ENCODE measurements at regions not wholly inside any gene's neighbourhood (a gene's known extent, or its start where the extent isn't known, plus 50 kb on each side); places are given as distances from the start of the nearest gene placed in this dataset.

DNA sequence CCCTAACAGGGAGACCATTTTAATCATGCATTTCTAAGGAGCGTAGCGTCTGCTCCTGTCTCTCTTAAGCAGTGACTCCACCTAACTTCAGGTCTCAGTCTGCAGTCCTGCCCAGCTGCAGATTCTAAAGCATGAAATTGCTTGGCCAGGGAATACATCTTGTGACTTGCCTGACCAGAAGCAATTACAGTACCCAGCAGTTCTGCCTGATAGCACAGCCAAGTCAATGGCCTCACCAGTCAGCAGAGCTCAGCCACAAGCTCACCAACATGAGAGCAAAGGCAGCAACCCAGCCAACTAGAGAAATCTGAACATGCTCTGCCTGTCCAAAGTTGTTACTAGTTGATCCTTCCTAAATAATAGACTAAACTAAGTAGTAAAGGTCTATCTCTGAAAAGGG, 2011.9 kb upstream of the PCDH10 start:
- ChIA-PET CTCF (no interaction called here), POLR2A (no interaction called here)
- Histone ChIP-seq H3K79me2 (ENCODE audit: control insufficient read depth, insufficient read depth, low read length) (no peaks in the 10 kb centered on the region), H3K36me3 (replicated peaks in 1 of 2; ENCODE audit: control extremely low read depth in 1 of 2, control insufficient read depth in 1 of 2, extremely low read depth in 1 of 2, insufficient read depth in 2 of 2, low read length in 1 of 2) (no peaks in the 10 kb centered on the region), H3K27me3 (replicated peaks in 1 of 4; ENCODE audit: control extremely low read depth in 1 of 4, control insufficient read depth in 3 of 4, insufficient read depth in 4 of 4, low read length in 3 of 4) (no peaks in the 10 kb centered on the region), H4K20me1 (ENCODE audit: control insufficient read depth, insufficient read depth, low read length, poor library complexity, severe bottlenecking) (no peaks in the 10 kb centered on the region), H3K4me3 (ENCODE audit: control extremely low read depth in 1 of 5, extremely low read depth in 1 of 5, insufficient read depth in 1 of 5, low read depth in 2 of 5, low read length in 4 of 5) (no peak overlapping the region), H3K4me1 (ENCODE audit: control insufficient read depth in 2 of 2, insufficient read depth in 2 of 2, low read length in 2 of 2) (no peaks in the 10 kb centered on the region), H3K9ac (ENCODE audit: low read length) (no peak overlapping the region), H2AFZ (ENCODE audit: insufficient read depth, low read depth, low read length, poor library complexity, severe bottlenecking) (no peak overlapping the region), H3K4me2 (replicated peaks; ENCODE audit: low read depth, low read length, poor library complexity, severe bottlenecking) (no peak overlapping the region), H3K9me3 (ENCODE audit: control extremely low read depth in 1 of 3, control insufficient read depth in 2 of 3, insufficient read depth in 1 of 3, low read length in 2 of 3) (peaks cover 0 to 1% (median 0%) of the 10 kb centered on the region in 3 donors), H3K27ac (ENCODE audit: low read length in 2 of 2) (no peak overlapping the region)
- Mint-ChIP-seq H3K27ac (no peak overlapping the region), H3K4me3 (no peak overlapping the region), H3K4me1 (no peaks in the 10 kb centered on the region), H3K27me3 (no peaks in the 10 kb centered on the region), H3K9me3 (ENCODE audit: insufficient read depth) (no peaks in the 10 kb centered on the region)
- intact Hi-C loops (cut with micrococcal nuclease): no loop called here
- TF ChIP-seq, protein P1, sequence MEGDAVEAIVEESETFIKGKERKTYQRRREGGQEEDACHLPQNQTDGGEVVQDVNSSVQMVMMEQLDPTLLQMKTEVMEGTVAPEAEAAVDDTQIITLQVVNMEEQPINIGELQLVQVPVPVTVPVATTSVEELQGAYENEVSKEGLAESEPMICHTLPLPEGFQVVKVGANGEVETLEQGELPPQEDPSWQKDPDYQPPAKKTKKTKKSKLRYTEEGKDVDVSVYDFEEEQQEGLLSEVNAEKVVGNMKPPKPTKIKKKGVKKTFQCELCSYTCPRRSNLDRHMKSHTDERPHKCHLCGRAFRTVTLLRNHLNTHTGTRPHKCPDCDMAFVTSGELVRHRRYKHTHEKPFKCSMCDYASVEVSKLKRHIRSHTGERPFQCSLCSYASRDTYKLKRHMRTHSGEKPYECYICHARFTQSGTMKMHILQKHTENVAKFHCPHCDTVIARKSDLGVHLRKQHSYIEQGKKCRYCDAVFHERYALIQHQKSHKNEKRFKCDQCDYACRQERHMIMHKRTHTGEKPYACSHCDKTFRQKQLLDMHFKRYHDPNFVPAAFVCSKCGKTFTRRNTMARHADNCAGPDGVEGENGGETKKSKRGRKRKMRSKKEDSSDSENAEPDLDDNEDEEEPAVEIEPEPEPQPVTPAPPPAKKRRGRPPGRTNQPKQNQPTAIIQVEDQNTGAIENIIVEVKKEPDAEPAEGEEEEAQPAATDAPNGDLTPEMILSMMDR (IDR thresholded peaks at IDR 0.05): no peak
- TF ChIP-seq EZH2 (IDR thresholded peaks at IDR 0.05; ENCODE audit: borderline replicate concordance, insufficient read depth, low read depth, low read length, poor library complexity, severe bottlenecking): no peak
- no peak for ATAC-seq (ENCODE audit: low read depth)
- 95% methylated on average over 2 of the region's 2 CpGs for WGBS (ENCODE audit: insufficient coverage)
- no peak for DNase-seq

DNA sequence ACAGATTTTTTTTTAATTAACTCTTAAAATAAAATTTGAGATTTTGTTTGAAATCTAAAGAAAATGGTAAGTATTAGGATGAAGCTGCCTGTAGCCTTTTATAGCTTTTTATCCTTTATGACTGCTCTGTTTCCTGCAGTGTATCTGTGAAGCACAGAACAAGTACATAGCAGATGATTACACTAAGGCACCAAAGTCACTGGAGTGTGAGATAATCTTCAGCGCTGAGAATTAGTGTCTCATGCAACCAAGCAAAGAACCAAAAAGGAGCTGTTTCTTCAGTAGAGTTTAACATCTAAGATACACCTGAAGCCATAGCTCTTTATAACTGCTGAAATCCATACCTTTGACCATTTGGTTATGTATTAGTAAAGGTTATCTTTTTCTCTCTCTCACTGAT, 1989.8 kb upstream of the PCDH10 start:
- no peaks in the 10 kb centered on the region for H3K9me3 Mint-ChIP-seq (ENCODE audit: insufficient read depth)
- no peaks in the 10 kb centered on the region for H3K27me3 Mint-ChIP-seq
- H3K27ac Mint-ChIP-seq: no peak overlapping the region
- Histone ChIP-seq H4K20me1 (ENCODE audit: control insufficient read depth, insufficient read depth, low read length, poor library complexity, severe bottlenecking) (no peaks in the 10 kb centered on the region), H3K4me2 (replicated peaks; ENCODE audit: low read depth, low read length, poor library complexity, severe bottlenecking) (no peak overlapping the region), H3K27ac (ENCODE audit: low read length in 2 of 2) (no peak overlapping the region), H3K9ac (ENCODE audit: low read length) (no peak overlapping the region), H2AFZ (ENCODE audit: insufficient read depth, low read depth, low read length, poor library complexity, severe bottlenecking) (no peak overlapping the region), H3K36me3 (replicated peaks in 1 of 2; ENCODE audit: control extremely low read depth in 1 of 2, control insufficient read depth in 1 of 2, extremely low read depth in 1 of 2, insufficient read depth in 2 of 2, low read length in 1 of 2) (no peaks in the 10 kb centered on the region), H3K27me3 (replicated peaks in 1 of 4; ENCODE audit: control extremely low read depth in 1 of 4, control insufficient read depth in 3 of 4, insufficient read depth in 4 of 4, low read length in 3 of 4) (no peaks in the 10 kb centered on the region), H3K4me3 (ENCODE audit: control extremely low read depth in 1 of 5, extremely low read depth in 1 of 5, insufficient read depth in 1 of 5, low read depth in 2 of 5, low read length in 4 of 5) (no peak overlapping the region), H3K79me2 (ENCODE audit: control insufficient read depth, insufficient read depth, low read length) (no peaks in the 10 kb centered on the region), H3K4me1 (ENCODE audit: control insufficient read depth in 2 of 2, insufficient read depth in 2 of 2, low read length in 2 of 2) (no peaks in the 10 kb centered on the region), H3K9me3 (ENCODE audit: control extremely low read depth in 1 of 3, control insufficient read depth in 2 of 3, insufficient read depth in 1 of 3, low read length in 2 of 3) (no peaks in the 10 kb centered on the region)
- POLR2A ChIA-PET: no interaction called here
- H3K4me1 Mint-ChIP-seq: no peaks in the 10 kb centered on the region
- H3K4me3 Mint-ChIP-seq: no peak overlapping the region
- DNase-seq (no peak), ATAC-seq (ENCODE audit: low read depth) (no peak)
- TF ChIP-seq EZH2 (IDR thresholded peaks at IDR 0.05; ENCODE audit: borderline replicate concordance, insufficient read depth, low read depth, low read length, poor library complexity, severe bottlenecking): no peak
- TF ChIP-seq, protein P1 (IDR thresholded peaks at IDR 0.05): no peak
- WGBS (ENCODE audit: insufficient coverage): no CpG with 5 or more reads among the region's 1 CpG
- CTCF ChIA-PET: no interaction called here
- intact Hi-C loops (cut with micrococcal nuclease): no loop called here

All from B cell (primary cell).